ENCODE measurements at regions not wholly inside any gene's neighbourhood (a gene's known extent, or its start where the extent isn't known, plus 50 kb on each side); places are given as distances from the start of the nearest gene placed in this dataset.

- no peak for TF ChIP-seq EZH2phosphoT487 (IDR thresholded peaks at IDR 0.05)
- TF ChIP-seq CTCF (IDR thresholded peaks at IDR 0.05), result no peak
Measured at GRCh38 chr4:144213371-144213770, 72.9 kb upstream of the GYPA start.
